ENCODE measurements at regions not wholly inside any gene's neighbourhood (a gene's known extent, or its start where the extent isn't known, plus 50 kb on each side); places are given as distances from the start of the nearest gene placed in this dataset.
"Not testable (repeated sequence)": the region's sequence is repeated elsewhere in the genome, so short reads cannot be mapped to it uniquely, and the experiment has no call there.

GRCh38 chr15:20317132-20317531 lies 224.5 kb downstream of the GOLGA6L6 start:
- intact Hi-C loops (cut with micrococcal nuclease): not testable (repeated sequence)

DNA sequence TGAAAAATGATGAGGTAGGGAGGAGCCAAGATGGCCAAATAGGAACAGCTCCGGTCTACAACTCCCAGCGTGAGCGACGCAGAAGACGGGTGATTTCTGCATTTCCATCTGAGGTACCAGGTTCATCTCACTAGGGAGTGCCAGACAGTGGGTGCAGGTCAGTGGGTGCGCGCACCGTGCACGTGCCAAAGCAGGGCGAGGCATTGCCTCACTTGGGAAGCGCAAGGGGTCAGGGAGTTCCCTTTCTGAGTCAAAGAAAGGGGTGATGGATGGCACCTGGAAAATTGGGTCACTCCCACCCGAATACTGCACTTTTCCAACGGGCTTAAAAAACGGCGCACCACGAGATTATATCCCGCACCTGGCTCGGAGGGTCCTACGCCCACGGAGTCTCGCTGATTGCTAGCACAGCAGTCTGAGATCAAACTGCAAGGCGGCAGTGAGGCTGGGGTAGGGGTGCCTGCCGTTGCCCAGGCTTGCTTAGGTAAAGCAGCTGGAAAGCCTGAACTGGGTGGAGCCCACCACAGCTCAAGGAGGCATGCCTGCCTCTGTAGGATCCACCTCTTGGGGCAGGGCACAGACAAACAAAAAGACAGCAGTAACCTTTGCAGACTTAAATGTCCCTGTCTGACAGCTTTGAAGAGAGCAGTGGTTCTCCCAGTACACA lies 230.5 kb downstream of the GOLGA6L6 start:
- H3K27ac ChIP-seq (ENCODE audit: low read length in 2 of 2); intact Hi-C loops (cut with micrococcal nuclease); H3K36me3 ChIP-seq (replicated peaks in 1 of 2; ENCODE audit: control extremely low read depth in 1 of 2, control insufficient read depth in 1 of 2, extremely low read depth in 1 of 2, insufficient read depth in 2 of 2, low read length in 1 of 2): not testable (repeated sequence)

More at GRCh38 chr15:20317132-20317531, 224.5 kb downstream of the GOLGA6L6 start:
- H3K9ac ChIP-seq (ENCODE audit: low read length); H3K4me2 ChIP-seq (replicated peaks; ENCODE audit: low read depth, low read length, poor library complexity, severe bottlenecking); H2AFZ ChIP-seq (ENCODE audit: insufficient read depth, low read depth, low read length, poor library complexity, severe bottlenecking); H3K4me3 ChIP-seq (ENCODE audit: control extremely low read depth in 1 of 5, extremely low read depth in 1 of 5, insufficient read depth in 1 of 5, low read depth in 2 of 5, low read length in 4 of 5); H3K27me3 ChIP-seq (replicated peaks in 1 of 4; ENCODE audit: control extremely low read depth in 1 of 4, control insufficient read depth in 3 of 4, insufficient read depth in 4 of 4, low read length in 3 of 4); H3K36me3 ChIP-seq (replicated peaks in 1 of 2; ENCODE audit: control extremely low read depth in 1 of 2, control insufficient read depth in 1 of 2, extremely low read depth in 1 of 2, insufficient read depth in 2 of 2, low read length in 1 of 2); DNase-seq; H3K79me2 ChIP-seq (ENCODE audit: control insufficient read depth, insufficient read depth, low read length); H3K27me3 Mint-ChIP-seq; H3K27ac Mint-ChIP-seq; POLR2A ChIA-PET; ATAC-seq (ENCODE audit: low read depth); H3K4me3 Mint-ChIP-seq; CTCF ChIA-PET; H3K9me3 ChIP-seq (ENCODE audit: control extremely low read depth in 1 of 3, control insufficient read depth in 2 of 3, insufficient read depth in 1 of 3, low read length in 2 of 3); H3K4me1 ChIP-seq (ENCODE audit: control insufficient read depth in 2 of 2, insufficient read depth in 2 of 2, low read length in 2 of 2); H4K20me1 ChIP-seq (ENCODE audit: control insufficient read depth, insufficient read depth, low read length, poor library complexity, severe bottlenecking); H3K9me3 Mint-ChIP-seq (ENCODE audit: insufficient read depth); H3K27ac ChIP-seq (ENCODE audit: low read length in 2 of 2); H3K4me1 Mint-ChIP-seq: not testable (repeated sequence)
- 60% methylated on average over 1 of the region's 2 CpGs for WGBS (ENCODE audit: insufficient coverage)
- peak; percentile 20 for TF ChIP-seq CTCF (IDR thresholded peaks at IDR 0.05)

More for the DNA sequence above, 230.5 kb downstream of the GOLGA6L6 start:
- H3K4me3 ChIP-seq (ENCODE audit: control extremely low read depth in 1 of 5, extremely low read depth in 1 of 5, insufficient read depth in 1 of 5, low read depth in 2 of 5, low read length in 4 of 5); CTCF ChIA-PET; H3K9ac ChIP-seq (ENCODE audit: low read length); H2AFZ ChIP-seq (ENCODE audit: insufficient read depth, low read depth, low read length, poor library complexity, severe bottlenecking); ATAC-seq (ENCODE audit: low read depth); H4K20me1 ChIP-seq (ENCODE audit: control insufficient read depth, insufficient read depth, low read length, poor library complexity, severe bottlenecking); H3K27me3 ChIP-seq (replicated peaks in 1 of 4; ENCODE audit: control extremely low read depth in 1 of 4, control insufficient read depth in 3 of 4, insufficient read depth in 4 of 4, low read length in 3 of 4); POLR2A ChIA-PET; H3K4me1 Mint-ChIP-seq; H3K4me1 ChIP-seq (ENCODE audit: control insufficient read depth in 2 of 2, insufficient read depth in 2 of 2, low read length in 2 of 2); H3K79me2 ChIP-seq (ENCODE audit: control insufficient read depth, insufficient read depth, low read length); DNase-seq; H3K27me3 Mint-ChIP-seq; H3K27ac Mint-ChIP-seq; H3K9me3 Mint-ChIP-seq (ENCODE audit: insufficient read depth); H3K4me3 Mint-ChIP-seq; H3K4me2 ChIP-seq (replicated peaks; ENCODE audit: low read depth, low read length, poor library complexity, severe bottlenecking): not testable (repeated sequence)
- 90% methylated on average over 15 of the region's 23 CpGs for WGBS (ENCODE audit: insufficient coverage)
- H3K9me3 ChIP-seq (ENCODE audit: control extremely low read depth in 1 of 3, control insufficient read depth in 2 of 3, insufficient read depth in 1 of 3, low read length in 2 of 3): peaks cover 0 to 13% (median 1%) of the 10 kb centered on the region in 3 donors
